Brain pericyte (primary cell): ENCODE measurements at regions not wholly inside any gene's neighbourhood (a gene's known extent, or its start where the extent isn't known, plus 50 kb on each side); places are given as distances from the start of the nearest gene placed in this dataset.

ENCODE experiments used
- DNase-seq: peaks from one replicate; pipeline ENCODE4 v3.0.0-alpha.2; 2012; ENCODE audit warnings: low read depth, low spot score

- no peak for DNase-seq
Observed at GRCh38 chr11:120061036-120061760, 76.7 kb downstream of the TRIM29 start.

GRCh38 chr11:120060512-120060911 lies 77.4 kb downstream of the TRIM29 start:
- no peak for DNase-seq

- DNase-seq, result no peak
Observed at GRCh38 chr11:120058931-120059330, 79.0 kb downstream of the TRIM29 start.

- DNase-seq, result no peak
Observed at GRCh38 chr11:120057595-120058581, 80.0 kb downstream of the TRIM29 start.

DNA sequence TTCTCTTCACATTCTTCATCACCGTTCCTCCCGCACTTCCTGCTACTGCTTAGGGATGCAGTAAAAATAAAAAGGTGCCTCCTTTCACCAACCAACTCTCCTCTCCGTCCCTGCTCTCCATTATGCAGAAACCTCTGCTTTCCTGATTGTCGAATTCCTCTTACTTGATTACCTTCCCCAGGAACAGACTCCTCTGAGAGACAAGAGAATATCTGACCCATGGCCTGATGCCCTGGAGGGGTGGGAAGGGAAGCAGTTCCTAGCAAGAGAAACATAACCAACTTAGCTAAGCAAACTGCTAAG lies 80.9 kb downstream of the TRIM29 start:
- no peak for DNase-seq

DNA sequence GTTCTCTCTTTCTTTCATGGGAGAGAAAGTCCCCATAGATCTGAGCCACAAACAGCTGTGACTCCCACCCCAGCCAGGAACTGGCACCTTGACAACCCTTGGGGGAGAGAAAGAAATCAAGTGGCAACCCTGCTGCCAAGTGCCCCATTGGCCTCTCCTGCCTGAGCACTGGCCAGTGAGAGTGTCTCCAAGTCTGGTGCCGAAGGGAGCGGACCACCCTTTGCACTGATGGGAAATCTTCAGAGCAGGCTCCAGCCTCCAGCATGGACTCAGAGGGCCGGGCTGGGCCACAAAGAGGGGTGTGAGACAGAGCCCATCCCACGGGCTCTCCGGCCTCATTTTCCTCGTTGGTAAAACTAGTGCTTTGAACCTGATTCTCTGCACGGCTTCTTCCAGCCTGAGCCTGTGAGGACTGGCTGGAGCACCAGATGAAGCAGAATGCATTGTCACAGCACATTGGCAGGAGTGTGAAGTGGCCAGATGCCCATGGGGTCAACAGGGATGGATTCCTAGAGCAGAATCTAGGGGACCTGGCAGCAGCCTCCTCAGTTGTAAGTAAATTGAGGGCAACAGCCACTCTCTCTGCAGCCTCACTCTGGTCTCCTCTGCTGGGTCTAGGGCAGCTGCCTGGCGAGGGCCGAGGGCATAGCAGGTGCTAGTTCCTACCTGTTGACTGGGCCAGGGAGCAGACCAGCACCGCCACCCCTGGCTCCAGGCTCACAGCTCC lies 81.4 kb downstream of the TRIM29 start:
- DNase-seq, result no peak

- no peak for DNase-seq
Observed at GRCh38 chr11:120055646-120056045, 82.3 kb downstream of the TRIM29 start.

GRCh38 chr11:120054753-120055045 lies 83.2 kb downstream of the TRIM29 start:
- DNase-seq, result no peak

DNA sequence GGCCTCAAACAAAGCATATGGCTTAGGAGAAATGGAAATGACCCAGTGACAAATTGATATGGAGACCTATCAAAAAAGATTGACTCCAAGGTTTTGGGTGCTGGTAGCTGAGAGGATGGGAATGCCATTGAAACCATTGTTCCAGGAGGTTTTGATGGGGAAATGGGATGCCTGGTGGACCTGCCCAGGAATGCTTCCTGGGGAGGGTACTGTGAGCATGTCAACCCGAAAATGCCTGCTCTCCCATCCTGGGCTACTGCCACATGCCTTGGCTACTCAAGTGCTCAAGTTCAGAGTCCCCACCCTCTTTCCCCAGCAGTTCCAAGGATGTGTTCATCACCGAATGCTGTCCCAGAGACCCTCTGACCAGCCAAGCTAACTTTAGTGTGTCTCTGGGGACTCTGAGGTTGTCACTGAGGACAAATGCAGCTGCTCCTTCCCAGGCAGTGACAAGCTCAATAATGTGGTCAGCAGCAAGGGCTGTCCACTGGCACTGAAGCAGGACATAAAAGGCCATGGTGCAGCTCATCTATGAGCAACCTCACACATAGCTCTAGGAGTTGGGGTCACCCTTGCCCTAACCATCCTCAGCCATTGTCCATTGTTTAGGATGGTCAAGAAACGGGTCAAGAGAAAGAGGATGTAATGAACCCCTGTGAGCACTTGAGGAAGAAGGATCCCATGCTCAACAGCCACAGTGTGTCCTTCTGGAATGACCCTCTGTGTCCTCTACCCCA lies 83.7 kb downstream of the TRIM29 start:
- no peak for DNase-seq

DNA sequence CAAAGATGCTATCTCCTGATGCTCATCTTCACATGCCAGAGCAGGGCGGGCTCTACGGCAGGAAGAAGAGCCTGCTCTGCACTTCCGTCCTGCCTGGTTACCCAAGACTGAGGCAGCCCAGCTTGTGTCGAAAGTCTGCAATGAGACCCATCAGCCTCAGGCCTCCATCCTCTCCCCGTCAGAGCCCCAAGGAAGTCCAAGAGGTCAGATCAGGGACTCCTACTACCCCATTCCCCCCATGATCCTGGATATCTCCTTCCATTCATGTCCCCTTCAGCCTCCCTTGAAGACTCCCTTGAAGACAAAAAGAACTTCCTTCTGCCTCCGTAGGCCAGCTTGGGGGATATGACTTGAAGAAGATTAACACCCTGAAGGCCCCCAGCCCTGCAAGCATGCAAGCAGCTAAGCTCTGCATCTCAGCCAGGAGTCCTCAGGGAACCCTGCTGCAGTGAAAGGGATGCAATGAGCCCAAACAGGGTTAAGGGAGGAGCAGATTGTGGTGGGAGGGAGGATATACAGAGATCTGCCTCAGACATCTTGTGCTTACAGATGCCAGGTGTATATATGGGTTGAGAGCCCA lies 85.6 kb downstream of the TRIM29 start:
- no peak for DNase-seq

- DNase-seq, result no peak
Observed at GRCh38 chr11:120044011-120044675, 93.8 kb downstream of the TRIM29 start.

GRCh38 chr11:120043328-120043945 lies 94.5 kb downstream of the TRIM29 start:
- DNase-seq, result no peak

GRCh38 chr11:120041625-120042024 lies 96.3 kb downstream of the TRIM29 start:
- DNase-seq, result no peak

- DNase-seq, result no peak
Observed at GRCh38 chr11:120040151-120040840, 97.6 kb downstream of the TRIM29 start.

DNA sequence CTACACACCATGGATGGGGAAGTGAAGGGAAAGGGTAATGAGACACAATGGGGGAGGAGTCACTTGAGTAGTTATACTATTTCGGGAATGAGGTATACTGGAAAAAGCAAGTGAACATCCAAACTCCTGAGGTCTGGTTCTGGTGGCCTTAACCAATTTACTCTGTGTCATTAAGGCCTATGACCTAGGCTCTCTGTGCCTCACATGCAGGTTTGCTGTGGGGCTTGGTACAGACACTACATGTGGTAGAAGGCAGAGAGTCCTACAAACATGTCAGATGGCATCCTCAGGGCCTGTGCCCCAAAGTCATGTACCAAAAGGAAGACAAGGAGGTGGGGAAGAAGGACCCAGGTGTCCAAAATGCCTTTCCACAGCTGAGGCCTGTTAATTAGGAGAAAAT lies 98.9 kb downstream of the TRIM29 start:
- DNase-seq, result no peak

DNA sequence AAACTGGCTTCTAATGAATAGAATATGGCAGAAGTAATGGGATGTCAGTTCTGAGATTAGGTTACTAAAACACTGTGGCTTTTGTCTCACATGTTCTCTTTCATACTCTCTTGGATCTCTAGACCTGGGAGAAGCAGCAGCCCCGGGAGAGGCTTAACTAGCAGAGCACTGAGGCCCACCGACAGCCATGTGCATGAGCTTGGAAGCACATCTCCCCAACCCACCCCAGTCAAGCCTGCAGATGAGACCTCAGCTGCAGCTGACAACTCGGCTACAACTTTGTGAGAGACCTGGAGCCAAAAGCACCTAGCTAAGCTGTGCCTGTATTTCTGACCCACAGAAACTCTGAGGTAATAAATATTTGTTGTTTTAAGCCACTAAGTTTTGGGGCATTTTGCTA lies 100.8 kb downstream of the TRIM29 start:
- DNase-seq, result no peak

- no peak for DNase-seq
Observed at GRCh38 chr11:120035756-120036155, 102.2 kb downstream of the TRIM29 start.

DNA sequence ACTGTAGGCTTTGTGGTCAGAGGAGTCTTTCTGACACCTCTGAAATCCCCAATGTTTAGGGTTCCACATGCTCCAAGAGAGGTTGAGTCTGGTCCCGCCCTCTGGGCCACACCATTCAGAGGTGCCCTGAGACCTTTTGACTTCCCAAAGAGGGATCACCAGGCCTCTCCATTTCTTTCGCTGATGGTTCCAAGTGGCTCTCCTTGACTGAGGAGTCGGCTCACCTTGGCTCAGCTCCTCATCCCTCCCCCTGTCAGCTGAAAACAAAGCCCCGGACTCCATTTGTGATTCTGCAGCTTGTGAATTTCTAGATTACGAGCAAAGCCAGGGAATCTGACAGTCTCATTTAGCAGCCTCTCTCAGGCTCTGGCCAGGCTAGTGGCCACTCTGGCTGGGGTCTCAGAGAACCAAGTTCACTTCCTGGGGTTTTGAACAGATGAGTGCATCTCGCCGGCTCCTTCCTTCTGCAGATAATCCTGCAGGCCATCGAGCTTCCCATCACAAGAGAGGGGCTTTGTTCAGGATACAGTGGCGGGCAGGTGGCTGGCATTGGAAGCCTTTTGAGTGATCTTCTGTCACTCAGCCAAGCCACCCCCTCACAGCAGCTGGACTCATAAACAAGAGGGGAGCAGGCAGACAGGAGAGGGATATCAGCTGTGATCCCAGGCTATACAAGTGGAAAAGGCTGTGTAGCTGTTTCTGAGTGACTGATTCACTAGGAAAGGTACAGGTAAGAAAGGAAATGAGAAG lies 102.9 kb downstream of the TRIM29 start:
- no peak for DNase-seq
